Lower lobe of right lung (tissue), 2 donors: ENCODE measurements at regions not wholly inside any gene's neighbourhood (a gene's known extent, or its start where the extent isn't known, plus 50 kb on each side); places are given as distances from the start of the nearest gene placed in this dataset.
A peak's percentile ranks its signal among the peaks of the same experiment; 100 is the strongest.

Source experiments
- ATAC-seq, 2 donors: fragments of 200-7000 bp; cut with Tn5 transposase; one replicate each; pipeline ENCODE4 v1.9.1; 2020 to 2022; ENCODE audit warnings: mild to moderate bottlenecking in 2 of 2, moderate library complexity in 2 of 2
- DNase-seq: peaks from one replicate; pipeline ENCODE4 v3.0.0-alpha.2; 2020
- H3K27ac ChIP-seq: fragments of 200-600 bp; one replicate; pipeline ENCODE4 v1.8.0; 2022
- H3K27me3 ChIP-seq: fragments of 200-600 bp; one replicate; pipeline ENCODE4 v1.8.0; 2022; ENCODE audit warnings: low read depth
- H3K36me3 ChIP-seq: fragments of 200-600 bp; one replicate; pipeline ENCODE4 v1.8.0; 2022; ENCODE audit warnings: mild to moderate bottlenecking
- H3K4me1 ChIP-seq: fragments of 200-600 bp; one replicate; pipeline ENCODE4 v1.8.0; 2022
- H3K4me3 ChIP-seq: fragments of 200-600 bp; one replicate; pipeline ENCODE4 v1.8.0; 2022; ENCODE audit warnings: mild to moderate bottlenecking
- H3K9me3 ChIP-seq: fragments of 200-600 bp; one replicate; pipeline ENCODE4 v1.8.0; 2022
- CTCF ChIP-seq: fragments of 200-600 bp; IDR thresholded peaks from one replicate; pipeline ENCODE4 v1.8.0; 2022; ENCODE audit warnings: antibody characterized with exemption, mild to moderate bottlenecking
- intact Hi-C: fragments of 100-400 bp; cut with DNase I; formaldehyde crosslinking; loops from one replicate; pipeline ENCODE4 v1.11.0; 2022
- donor health status: DM: no; HTN: yes; CAD: no; lungs with severe emphysema.

GRCh38 chr14:104285508-104285840 lies 147.1 kb downstream of the KIF26A start:
- Histone ChIP-seq H3K36me3 (no peaks in the 10 kb centered on the region), H3K9me3 (no peaks in the 10 kb centered on the region), H3K27me3 (no peaks in the 10 kb centered on the region), H3K4me3 (no peak overlapping the region), H3K27ac (no peak overlapping the region), H3K4me1 (no peaks in the 10 kb centered on the region)
- ATAC-seq (no peak), DNase-seq (no peak)
- intact Hi-C loops = no loop called here
- no peak for TF ChIP-seq CTCF

GRCh38 chr14:104286086-104286485 lies 147.7 kb downstream of the KIF26A start:
- no peak for ATAC-seq
- DNase-seq = peak; percentile 34
- no peak for TF ChIP-seq CTCF
- H3K4me1 ChIP-seq = no peaks in the 10 kb centered on the region
- intact Hi-C loops = no loop called here
- H3K27me3 ChIP-seq = no peaks in the 10 kb centered on the region
- H3K9me3 ChIP-seq = no peaks in the 10 kb centered on the region
- no peak overlapping the region for H3K27ac ChIP-seq
- no peaks in the 10 kb centered on the region for H3K36me3 ChIP-seq
- no peak overlapping the region for H3K4me3 ChIP-seq

GRCh38 chr14:104286496-104286895 lies 148.1 kb downstream of the KIF26A start:
- ATAC-seq = no peak
- DNase-seq = peak; percentile 15
- H3K27me3 ChIP-seq = peaks cover 3% of the 10 kb centered on the region
- H3K4me3 ChIP-seq = no peak overlapping the region
- H3K9me3 ChIP-seq = no peaks in the 10 kb centered on the region
- H3K4me1 ChIP-seq = no peaks in the 10 kb centered on the region
- intact Hi-C loops = no loop called here
- no peaks in the 10 kb centered on the region for H3K36me3 ChIP-seq
- no peak for TF ChIP-seq CTCF
- no peak overlapping the region for H3K27ac ChIP-seq

GRCh38 chr14:104287301-104288009 lies 149.1 kb downstream of the KIF26A start:
- H3K27me3 ChIP-seq = peaks cover 5% of the 10 kb centered on the region
- no peaks in the 10 kb centered on the region for H3K36me3 ChIP-seq
- ATAC-seq (no peak), DNase-seq (peak; percentile 30)
- no peak for TF ChIP-seq CTCF
- no peak overlapping the region for H3K27ac ChIP-seq
- no peak overlapping the region for H3K4me3 ChIP-seq
- H3K9me3 ChIP-seq = no peaks in the 10 kb centered on the region
- no peaks in the 10 kb centered on the region for H3K4me1 ChIP-seq
- intact Hi-C loops = no loop called here

DNA sequence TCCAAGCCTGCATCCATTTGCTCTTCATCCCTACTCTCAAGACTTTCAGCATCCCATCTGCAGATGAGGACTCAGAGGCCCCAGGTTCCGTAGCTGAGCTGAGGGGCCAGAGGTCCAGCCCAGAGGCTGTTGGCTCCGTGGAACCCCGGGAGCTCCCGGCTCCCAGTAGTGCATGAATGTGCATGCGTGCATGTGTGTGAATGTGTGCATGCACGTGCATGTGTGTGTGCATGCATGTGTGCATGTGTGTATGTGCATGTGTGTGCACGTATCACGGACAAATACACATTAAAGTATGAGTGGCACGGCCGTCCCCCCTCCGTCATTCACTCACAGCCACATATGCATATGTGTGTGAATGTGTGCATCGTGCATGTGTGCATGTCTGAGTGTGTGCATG lies 149.9 kb downstream of the KIF26A start:
- Histone ChIP-seq H3K27ac (no peak overlapping the region), H3K4me1 (no peaks in the 10 kb centered on the region), H3K4me3 (no peak overlapping the region), H3K9me3 (no peaks in the 10 kb centered on the region), H3K27me3 (peaks cover 7% of the 10 kb centered on the region), H3K36me3 (no peaks in the 10 kb centered on the region)
- peak; percentile 24 for DNase-seq
- TF ChIP-seq CTCF = no peak
- intact Hi-C loops = no loop called here
- no peak for ATAC-seq

- ATAC-seq = no peak
- Histone ChIP-seq H3K4me1 (no peaks in the 10 kb centered on the region), H3K27me3 (peaks cover 16% of the 10 kb centered on the region)
These were observed 151.1 kb downstream of the KIF26A start for GRCh38 chr14:104289507-104289906.

More at GRCh38 chr14:104289507-104289906, 151.1 kb downstream of the KIF26A start:
- DNase-seq = no peak
- intact Hi-C loops = no loop called here
- Histone ChIP-seq H3K36me3 (no peaks in the 10 kb centered on the region), H3K27ac (no peak overlapping the region), H3K4me3 (no peak overlapping the region), H3K9me3 (no peaks in the 10 kb centered on the region)
- TF ChIP-seq CTCF = no peak
